Prostate gland (tissue), 2 donors: ENCODE measurements at regions not wholly inside any gene's neighbourhood (a gene's known extent, or its start where the extent isn't known, plus 50 kb on each side); places are given as distances from the start of the nearest gene placed in this dataset.

ENCODE experiments used
- CTCF ChIP-seq, 4 experiments: fragments of 200-600 bp in 2 of 4; fragments of 450-650 bp in 2 of 4; sonication (generic) in 2 of 4; IDR thresholded peaks; 1 replicate in 3 of 4; 2 replicates in 1 of 4; pipeline ENCODE4 v1.5.1; 2016 to 2019; ENCODE audit warnings: antibody characterized with exemption in 4 of 4, mild to moderate bottlenecking in 2 of 4, moderate library complexity in 2 of 4
- POLR2AphosphoS5 ChIP-seq: sonication (generic); formaldehyde crosslinking; IDR thresholded peaks from one replicate; pipeline ENCODE4 v1.6.1; 2017; ENCODE audit warnings: antibody characterized with exemption

GRCh38 chr10:52871191-52871843, 98.7 kb upstream of the MBL2 start:
- no peak for TF ChIP-seq CTCF (IDR thresholded peaks at IDR 0.05)
- TF ChIP-seq POLR2AphosphoS5 = no peak
